Adrenal gland (tissue), 9 donors: ENCODE measurements at regions not wholly inside any gene's neighbourhood (a gene's known extent, or its start where the extent isn't known, plus 50 kb on each side); places are given as distances from the start of the nearest gene placed in this dataset.

Source experiments
- DNase-seq, 7 donors: peaks; one replicate each; pipeline ENCODE4 v3.0.0-alpha.2; 2019 to 2020
- H3K27ac ChIP-seq, 5 donors: fragments of 200-600 bp; sonication (generic) in 4 of 5; 1 replicate in 3 of 5; 2 replicates in 2 of 5; pipeline versions ENCODE4 v1.5.1 to v1.8.0; 2016 to 2020; ENCODE audit warnings: mild to moderate bottlenecking in 1 of 5
- H3K27me3 ChIP-seq: fragments of 200-600 bp; 2 replicates; pipeline ENCODE4 v1.8.0; 2021
- H3K36me3 ChIP-seq, 2 donors: fragments of 200-600 bp; replicated peaks in 1 of 2; 1 replicate in 1 of 2; 2 replicates in 1 of 2; pipeline versions ENCODE4 v1.5.1 to v1.8.0; 2018 to 2022
- H3K4me1 ChIP-seq, 2 donors: fragments of 200-600 bp; replicated peaks in 1 of 2; 1 replicate in 1 of 2; 2 replicates in 1 of 2; pipeline versions ENCODE4 v1.5.1 to v1.8.0; 2018 to 2021
- H3K4me3 ChIP-seq, 4 donors: fragments of 200-600 bp; sonication (generic) in 3 of 4; one replicate each; pipeline ENCODE4 v1.5.1; 2016 to 2018
- H3K9me3 ChIP-seq, 3 donors: fragments of 200-600 bp; sonication (generic) in 1 of 3; replicated peaks in 1 of 3; 1 replicate in 2 of 3; 2 replicates in 1 of 3; pipeline versions ENCODE4 v1.5.1 to v1.8.0; 2016 to 2021
- CTCF ChIP-seq, 6 experiments: fragments of 450-650 bp in 4 of 6; fragments of 200-600 bp in 2 of 6; sonication (generic) in 1 of 6; IDR thresholded peaks; 1 replicate in 5 of 6; 2 replicates in 1 of 6; pipeline versions ENCODE4 v1.5.1 to v1.8.0; 2016 to 2021; ENCODE audit warnings: antibody characterized with exemption in 6 of 6, mild to moderate bottlenecking in 2 of 6, moderate library complexity in 1 of 6
- POLR2A ChIP-seq, 2 donors: fragments of 450-650 bp; IDR thresholded peaks; one replicate each; pipeline ENCODE4 v1.6.1; 2017; ENCODE audit warnings: antibody characterized with exemption in 2 of 2, mild to moderate bottlenecking in 2 of 2, moderate library complexity in 1 of 2
- WGBS, 4 donors: extraction: QIAGEN DNeasy Blood & Tissue Kit in 2 of 4; methylation state at CpG; one replicate each; pipeline versions ENCODE4 v1.1.5 to v1.1.7; 2013 to 2017; 5-methylcytosine and 5-hydroxymethylcytosine counted together
- intact Hi-C, 2 donors: fragments of 100-400 bp; cut with DNase I; formaldehyde crosslinking; loops; one replicate each; pipeline versions ENCODE4 v1.14.1 to v1.15.0; 2022 to 2023
- donor health status: healthy with polysubstance abuse.
- donor health status: Bipolar disorder and iron deficiency.
- donor health status: DM: yes; HTN: yes; CAD: no.
- donor health status: DM: no; HTN: no; CAD: no.
- donor health status: DM: no; HTN: no; CAD: no.

GRCh38 chr5:23072179-23072578 lies 219.0 kb upstream of the CDH12 start:
- no peak for DNase-seq
- intact Hi-C loops, result no loop called here

GRCh38 chr5:23071682-23072081 lies 218.5 kb upstream of the CDH12 start:
- no peaks in the 10 kb centered on the region for H3K36me3 ChIP-seq
- no peaks in the 10 kb centered on the region for H3K9me3 ChIP-seq
- no peak overlapping the region for H3K4me3 ChIP-seq
- no peak for DNase-seq
- H3K27ac ChIP-seq, result no peak overlapping the region
- intact Hi-C loops, result no loop called here
- 52 to 68% (median 63%) methylated on average over 3 of the region's 3 CpGs for WGBS, 4 donors
- no peaks in the 10 kb centered on the region for H3K4me1 ChIP-seq
- TF ChIP-seq POLR2A (IDR thresholded peaks at IDR 0.05) (no peak), CTCF (IDR thresholded peaks at IDR 0.05) (no peak)
- H3K27me3 ChIP-seq, result no peaks in the 10 kb centered on the region

More at GRCh38 chr5:23072179-23072578, 219.0 kb upstream of the CDH12 start:
- 51 to 74% (median 74%) methylated on average over 2 of the region's 2 CpGs for WGBS, 4 donors
- Histone ChIP-seq H3K27ac (no peak overlapping the region), H3K27me3 (no peaks in the 10 kb centered on the region), H3K4me3 (no peak overlapping the region), H3K4me1 (no peaks in the 10 kb centered on the region), H3K9me3 (no peaks in the 10 kb centered on the region), H3K36me3 (no peaks in the 10 kb centered on the region)
- TF ChIP-seq POLR2A (IDR thresholded peaks at IDR 0.05) (no peak), CTCF (IDR thresholded peaks at IDR 0.05) (no peak)

- WGBS, 4 donors, result 68 to 80% (median 77%) methylated on average over 3 of the region's 3 CpGs
- H3K27me3 ChIP-seq, result no peaks in the 10 kb centered on the region
- DNase-seq, result no peak
- H3K4me3 ChIP-seq, result no peak overlapping the region
- intact Hi-C loops, result no loop called here
- H3K9me3 ChIP-seq, result no peaks in the 10 kb centered on the region
- TF ChIP-seq POLR2A (IDR thresholded peaks at IDR 0.05), result no peak
- no peak for TF ChIP-seq CTCF (IDR thresholded peaks at IDR 0.05)
- H3K27ac ChIP-seq, result no peak overlapping the region
- no peaks in the 10 kb centered on the region for H3K4me1 ChIP-seq
- no peaks in the 10 kb centered on the region for H3K36me3 ChIP-seq
These were observed 211.6 kb upstream of the CDH12 start for GRCh38 chr5:23064710-23065109.

GRCh38 chr5:23053846-23054245 lies 200.7 kb upstream of the CDH12 start:
- intact Hi-C loops, result no loop called here
- Histone ChIP-seq H3K27me3 (no peaks in the 10 kb centered on the region), H3K9me3 (no peaks in the 10 kb centered on the region), H3K4me3 (no peak overlapping the region), H3K27ac (no peak overlapping the region), H3K4me1 (no peaks in the 10 kb centered on the region), H3K36me3 (no peaks in the 10 kb centered on the region)
- no peak for DNase-seq
- TF ChIP-seq POLR2A (IDR thresholded peaks at IDR 0.05), result no peak
- no peak for TF ChIP-seq CTCF (IDR thresholded peaks at IDR 0.05)
- WGBS, 4 donors, result 22 to 40% (median 28%) methylated on average over 1 of the region's 1 CpG
